Fibroblast of pulmonary artery (primary cell): ENCODE measurements at regions not wholly inside any gene's neighbourhood (a gene's known extent, or its start where the extent isn't known, plus 50 kb on each side); places are given as distances from the start of the nearest gene placed in this dataset.

Experiments
- DNase-seq: peaks from one replicate; pipeline ENCODE4 v3.0.0-alpha.2; 2010; ENCODE audit warnings: low read depth
- H3K4me3 ChIP-seq: replicated peaks from 2 replicates; pipeline ENCODE4 v1.5.1; 2011; ENCODE audit warnings: low read depth, mild to moderate bottlenecking, control low read depth, low read length, moderate library complexity
- CTCF ChIP-seq: IDR thresholded peaks from 2 replicates; pipeline ENCODE4 v1.5.1; 2011; ENCODE audit warnings: mild to moderate bottlenecking, control low read depth, low read length, inconsistent platforms; ENCODE audit errors: missing control alignments

DNA sequence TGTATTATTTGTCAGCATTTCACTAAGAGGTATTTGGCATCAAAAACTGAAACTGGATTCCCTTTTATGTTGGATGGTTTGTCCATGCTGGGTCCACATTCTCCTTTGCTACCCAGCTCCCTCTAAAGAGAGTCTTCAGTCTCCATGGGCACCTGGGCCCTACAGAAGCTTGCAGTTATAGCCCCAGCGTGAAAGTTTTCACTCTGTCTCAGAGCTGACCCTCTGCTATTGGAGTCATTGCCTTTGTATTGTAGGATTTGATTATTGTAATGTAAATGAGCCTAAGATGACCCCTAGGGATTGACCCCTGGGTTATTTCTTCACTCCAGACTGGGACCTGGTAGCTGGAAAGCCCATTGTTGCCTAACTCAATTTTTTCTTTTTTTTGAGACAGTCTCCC, 1026.5 kb upstream of the EEF2KMT start:
- H3K4me3 ChIP-seq = no peak overlapping the region
- no peak for TF ChIP-seq CTCF
- DNase-seq = no peak

DNA sequence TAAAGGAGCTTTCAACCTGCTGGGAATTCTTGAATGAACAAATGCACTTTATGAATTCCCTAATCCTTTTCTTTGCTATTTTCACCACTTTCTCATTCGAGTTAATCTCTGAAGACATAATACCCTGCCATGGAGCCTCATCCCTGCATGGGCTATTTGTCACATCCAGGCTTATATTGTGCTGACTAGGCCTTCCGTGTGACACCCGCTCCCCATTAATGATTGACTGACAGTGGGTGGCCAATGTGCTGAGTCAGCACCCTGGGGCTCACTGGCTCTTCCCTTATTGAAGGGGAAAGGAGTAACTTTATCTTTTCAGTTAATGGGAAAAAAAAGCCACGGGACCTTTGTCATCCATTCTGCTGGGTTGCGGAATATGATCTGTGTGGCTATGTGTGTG, 1024.8 kb upstream of the EEF2KMT start:
- no peak for TF ChIP-seq CTCF
- DNase-seq = no peak
- H3K4me3 ChIP-seq = no peak overlapping the region

- no peak for DNase-seq
- TF ChIP-seq CTCF = no peak
- H3K4me3 ChIP-seq = no peak overlapping the region
Observed at GRCh38 chr16:6114691-6115090, 1017.1 kb upstream of the EEF2KMT start.

GRCh38 chr16:6113749-6114148, 1016.2 kb upstream of the EEF2KMT start:
- DNase-seq = no peak
- no peak overlapping the region for H3K4me3 ChIP-seq
- TF ChIP-seq CTCF = no peak

GRCh38 chr16:6112700-6113099, 1015.1 kb upstream of the EEF2KMT start:
- no peak for TF ChIP-seq CTCF
- no peak overlapping the region for H3K4me3 ChIP-seq
- no peak for DNase-seq

DNA sequence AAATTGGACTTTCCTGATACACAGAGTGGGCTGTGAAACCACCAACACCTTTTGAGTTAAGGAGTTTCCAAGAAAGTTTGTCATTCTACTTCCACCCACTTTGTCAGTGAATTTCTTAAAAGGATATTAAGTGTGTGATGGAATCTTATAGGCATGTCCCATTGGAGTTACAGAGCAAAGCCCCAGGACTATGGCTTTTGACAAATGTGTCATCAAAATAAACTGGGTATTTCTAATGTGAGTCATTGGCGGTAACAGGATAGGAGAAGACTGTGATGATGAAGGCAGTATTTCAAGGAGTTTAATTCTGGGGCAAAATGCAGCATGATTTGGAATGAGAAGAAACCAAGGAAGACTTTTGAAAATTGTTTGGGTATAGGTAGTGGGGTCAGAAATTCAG, 1013.8 kb upstream of the EEF2KMT start:
- H3K4me3 ChIP-seq = no peak overlapping the region
- no peak for TF ChIP-seq CTCF
- DNase-seq = no peak

DNA sequence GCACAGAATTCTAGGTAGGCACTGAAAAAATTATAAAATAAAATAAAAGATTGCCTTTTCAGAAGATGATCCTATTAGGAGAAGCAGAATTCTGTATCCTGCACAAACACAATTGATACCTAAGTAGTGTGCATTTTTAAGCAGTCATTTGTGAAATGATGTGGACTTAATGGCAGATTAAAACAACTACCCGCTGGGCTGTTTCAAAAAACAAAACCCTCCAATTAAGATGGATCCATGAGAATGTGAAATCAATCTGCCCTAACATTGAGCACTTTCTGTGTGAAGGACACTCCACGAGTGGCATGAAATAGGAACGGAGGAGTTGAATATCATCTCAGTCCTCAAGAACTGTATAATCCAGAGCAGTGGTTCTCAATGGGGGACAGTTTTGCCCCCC, 1012.8 kb upstream of the EEF2KMT start:
- no peak for TF ChIP-seq CTCF
- no peak overlapping the region for H3K4me3 ChIP-seq
- DNase-seq = no peak
